ENCODE measurements at regions not wholly inside any gene's neighbourhood (a gene's known extent, or its start where the extent isn't known, plus 50 kb on each side); places are given as distances from the start of the nearest gene placed in this dataset.
A peak's percentile ranks its signal among the peaks of the same experiment; 100 is the strongest.

DNA sequence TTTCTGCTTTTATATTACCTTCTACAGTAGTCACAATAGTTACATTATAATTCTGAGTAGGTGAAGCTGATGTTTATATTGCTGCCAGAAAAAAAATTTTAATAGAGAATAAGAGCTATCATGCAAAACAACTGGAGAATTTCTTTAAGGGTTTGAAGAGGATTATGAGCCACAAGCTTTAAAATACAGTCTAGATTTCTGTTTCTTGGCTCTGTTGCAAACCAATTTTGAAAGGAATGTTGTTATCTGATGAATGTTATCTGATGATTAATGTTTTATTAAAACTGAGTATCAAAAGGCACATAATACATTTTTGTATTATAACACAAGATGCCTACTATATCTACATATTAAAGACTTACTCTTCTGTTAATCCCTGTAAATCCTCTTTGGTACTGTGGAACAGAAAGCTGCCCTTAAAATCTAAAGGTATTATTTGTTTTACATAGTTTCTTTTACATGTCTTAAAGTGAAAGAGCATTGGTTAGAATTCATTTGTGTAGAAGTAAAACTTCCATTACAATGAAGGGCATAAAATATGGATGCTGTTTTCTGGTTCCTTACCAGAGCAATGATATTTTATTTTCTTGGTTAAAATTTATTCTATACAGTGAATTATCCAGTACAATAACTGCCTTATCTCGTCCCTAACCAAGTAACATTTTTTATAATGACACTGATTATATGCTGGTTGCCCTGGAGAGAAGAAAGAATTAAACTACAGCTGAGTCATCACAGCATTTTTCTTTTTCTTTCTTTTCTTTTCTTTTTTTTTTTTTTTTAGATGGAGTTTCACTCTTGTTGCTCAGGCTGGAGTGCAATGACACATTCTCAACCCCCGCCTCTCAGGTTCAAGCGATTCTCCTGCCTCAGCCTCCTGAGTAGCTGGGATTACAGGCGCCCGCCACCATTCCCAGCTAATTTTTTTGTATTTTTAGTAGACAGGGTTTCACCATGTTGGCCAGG, 205.7 kb downstream of the TANC2 start:
- no peaks in the 10 kb centered on the region for H3K9me3 Mint-ChIP-seq (ENCODE audit: low read depth, unreplicated experiment)
- H3K27me3 Mint-ChIP-seq (ENCODE audit: unreplicated experiment), result no peaks in the 10 kb centered on the region
- no peak overlapping the region for H3K4me3 Mint-ChIP-seq (ENCODE audit: low read depth, unreplicated experiment)
- H3K36me3 Mint-ChIP-seq (ENCODE audit: insufficient read depth, unreplicated experiment), result peaks cover 10% of the 10 kb centered on the region
- H3K4me1 Mint-ChIP-seq (ENCODE audit: low read depth, unreplicated experiment), result peaks cover 21% of the 10 kb centered on the region
- intact Hi-C loops (cut with micrococcal nuclease; ENCODE audit: unreplicated experiment), result loop anchor here (5.0 kb wide), 1 partner anchor 54 kb away; no protein-coding TSS in a partner anchor
- TF ChIP-seq, protein P1, sequence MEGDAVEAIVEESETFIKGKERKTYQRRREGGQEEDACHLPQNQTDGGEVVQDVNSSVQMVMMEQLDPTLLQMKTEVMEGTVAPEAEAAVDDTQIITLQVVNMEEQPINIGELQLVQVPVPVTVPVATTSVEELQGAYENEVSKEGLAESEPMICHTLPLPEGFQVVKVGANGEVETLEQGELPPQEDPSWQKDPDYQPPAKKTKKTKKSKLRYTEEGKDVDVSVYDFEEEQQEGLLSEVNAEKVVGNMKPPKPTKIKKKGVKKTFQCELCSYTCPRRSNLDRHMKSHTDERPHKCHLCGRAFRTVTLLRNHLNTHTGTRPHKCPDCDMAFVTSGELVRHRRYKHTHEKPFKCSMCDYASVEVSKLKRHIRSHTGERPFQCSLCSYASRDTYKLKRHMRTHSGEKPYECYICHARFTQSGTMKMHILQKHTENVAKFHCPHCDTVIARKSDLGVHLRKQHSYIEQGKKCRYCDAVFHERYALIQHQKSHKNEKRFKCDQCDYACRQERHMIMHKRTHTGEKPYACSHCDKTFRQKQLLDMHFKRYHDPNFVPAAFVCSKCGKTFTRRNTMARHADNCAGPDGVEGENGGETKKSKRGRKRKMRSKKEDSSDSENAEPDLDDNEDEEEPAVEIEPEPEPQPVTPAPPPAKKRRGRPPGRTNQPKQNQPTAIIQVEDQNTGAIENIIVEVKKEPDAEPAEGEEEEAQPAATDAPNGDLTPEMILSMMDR (IDR thresholded peaks at IDR 0.05; ENCODE audit: unreplicated experiment), result no peak
- CTCF ChIA-PET, result interaction anchor here (0.6 to 1.4 kb wide), 2 partner anchors 55 to 555 kb away, joined by 3 to 5 read pairs; no protein-coding TSS in a partner anchor
- no TSS peak for BruUV-seq (replicated peaks)
- peak overlapping the region; percentile 39 for H3K27ac Mint-ChIP-seq (ENCODE audit: unreplicated experiment)
- no peak for DNase-seq

DNA sequence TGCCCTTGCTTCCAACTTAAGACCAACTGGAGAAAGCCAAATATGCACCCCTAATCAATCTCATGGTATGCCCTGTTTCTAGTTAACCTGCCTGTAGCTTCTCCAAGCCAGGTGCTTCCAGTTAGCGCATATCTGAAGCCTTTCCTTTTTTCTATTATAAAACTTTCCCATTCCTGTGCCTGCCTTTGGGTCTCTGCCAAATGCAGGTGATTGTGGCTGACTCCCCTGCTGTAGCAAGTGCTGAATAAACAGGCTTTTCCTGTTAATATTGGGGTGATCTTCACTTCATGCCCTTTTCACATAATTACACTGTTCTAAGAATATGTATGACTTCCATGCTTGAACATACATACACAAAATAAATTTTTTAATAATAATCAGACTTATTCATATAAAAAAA, 207.4 kb downstream of the TANC2 start:
- H3K9me3 Mint-ChIP-seq (ENCODE audit: low read depth, unreplicated experiment), result no peaks in the 10 kb centered on the region
- TF ChIP-seq, protein P1 (IDR thresholded peaks at IDR 0.05; ENCODE audit: unreplicated experiment), result no peak
- CTCF ChIA-PET, result interaction anchor here (1.3 kb wide), 1 partner anchor 57 kb away, joined by 3 read pairs; no protein-coding TSS in a partner anchor
- DNase-seq, result peak; percentile 46
- H3K27me3 Mint-ChIP-seq (ENCODE audit: unreplicated experiment), result no peaks in the 10 kb centered on the region
- intact Hi-C loops (cut with micrococcal nuclease; ENCODE audit: unreplicated experiment), result loop anchor here (5.0 kb wide), 1 partner anchor 56 kb away; no protein-coding TSS in a partner anchor
- no TSS peak for BruUV-seq (replicated peaks)
- H3K27ac Mint-ChIP-seq (ENCODE audit: unreplicated experiment), result peak overlapping the region; percentile 72
- peaks cover 21% of the 10 kb centered on the region for H3K4me1 Mint-ChIP-seq (ENCODE audit: low read depth, unreplicated experiment)
- H3K4me3 Mint-ChIP-seq (ENCODE audit: low read depth, unreplicated experiment), result no peak overlapping the region
- peaks cover 10% of the 10 kb centered on the region for H3K36me3 Mint-ChIP-seq (ENCODE audit: insufficient read depth, unreplicated experiment)

DNA sequence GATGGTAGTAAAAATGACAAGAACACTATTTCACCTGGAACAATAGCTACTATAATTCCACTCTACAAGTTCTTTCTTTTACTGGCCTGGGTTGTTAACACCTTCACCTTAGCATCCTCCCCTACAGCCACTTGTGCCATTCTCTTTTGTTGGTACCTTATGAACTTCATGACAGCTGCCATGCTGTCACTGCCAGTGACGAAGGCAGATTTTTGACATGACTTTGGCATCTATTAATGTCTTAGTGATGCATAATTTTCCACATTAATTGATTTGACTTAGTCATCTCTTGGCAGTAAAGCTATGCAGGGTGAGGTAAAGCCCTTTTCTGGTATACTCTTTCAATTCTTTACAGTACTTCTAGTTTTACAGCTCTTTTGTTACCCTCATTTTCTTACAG, 207.9 kb downstream of the TANC2 start:
- H3K9me3 Mint-ChIP-seq (ENCODE audit: low read depth, unreplicated experiment), result no peaks in the 10 kb centered on the region
- H3K4me1 Mint-ChIP-seq (ENCODE audit: low read depth, unreplicated experiment), result peaks cover 21% of the 10 kb centered on the region
- H3K36me3 Mint-ChIP-seq (ENCODE audit: insufficient read depth, unreplicated experiment), result peaks cover 10% of the 10 kb centered on the region
- H3K27me3 Mint-ChIP-seq (ENCODE audit: unreplicated experiment), result no peaks in the 10 kb centered on the region
- no TSS peak for BruUV-seq (replicated peaks)
- CTCF ChIA-PET, result interaction anchor here (1.3 kb wide), 1 partner anchor 57 kb away, joined by 3 read pairs; no protein-coding TSS in a partner anchor
- peak overlapping the region; percentile 73 for H3K27ac Mint-ChIP-seq (ENCODE audit: unreplicated experiment)
- intact Hi-C loops (cut with micrococcal nuclease; ENCODE audit: unreplicated experiment), result loop anchor here (5.0 kb wide), 1 partner anchor 57 kb away; no protein-coding TSS in a partner anchor
- TF ChIP-seq, protein P1 (IDR thresholded peaks at IDR 0.05; ENCODE audit: unreplicated experiment), result no peak
- DNase-seq, result peak; percentile 2
- H3K4me3 Mint-ChIP-seq (ENCODE audit: low read depth, unreplicated experiment), result no peak overlapping the region

DNA sequence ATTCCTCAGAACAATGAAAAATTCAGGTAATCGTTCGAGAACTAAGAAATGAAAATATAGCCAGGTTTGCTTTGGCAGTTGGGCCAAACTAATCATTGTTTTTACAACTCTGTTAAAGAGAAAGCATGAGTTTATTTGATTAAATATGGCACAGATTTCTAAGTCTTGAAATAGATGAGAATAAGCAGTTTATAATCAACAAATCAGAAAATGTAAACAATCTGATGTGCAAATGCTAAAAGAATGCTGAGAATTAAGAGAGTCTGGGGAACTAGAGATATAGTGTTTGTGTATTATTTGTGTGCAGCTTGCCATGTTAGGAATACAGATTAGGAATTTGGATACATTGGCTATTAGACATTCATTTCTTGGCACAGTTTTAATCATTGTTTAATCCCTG, 212.5 kb downstream of the TANC2 start:
- no TSS peak for BruUV-seq (replicated peaks)
- TF ChIP-seq, protein P1 (IDR thresholded peaks at IDR 0.05; ENCODE audit: unreplicated experiment), result no peak
- H3K9me3 Mint-ChIP-seq (ENCODE audit: low read depth, unreplicated experiment), result no peaks in the 10 kb centered on the region

More for the DNA sequence above, 212.5 kb downstream of the TANC2 start:
- DNase-seq, result no peak
- H3K4me3 Mint-ChIP-seq (ENCODE audit: low read depth, unreplicated experiment), result no peak overlapping the region
- H3K27ac Mint-ChIP-seq (ENCODE audit: unreplicated experiment), result no peak overlapping the region
- peaks cover 7% of the 10 kb centered on the region for H3K36me3 Mint-ChIP-seq (ENCODE audit: insufficient read depth, unreplicated experiment)
- CTCF ChIA-PET, result no interaction called here
- H3K4me1 Mint-ChIP-seq (ENCODE audit: low read depth, unreplicated experiment), result peaks cover 10% of the 10 kb centered on the region
- intact Hi-C loops (cut with micrococcal nuclease; ENCODE audit: unreplicated experiment), result no loop called here
- no peaks in the 10 kb centered on the region for H3K27me3 Mint-ChIP-seq (ENCODE audit: unreplicated experiment)
